ENCODE measurements at regions not wholly inside any gene's neighbourhood (a gene's known extent, or its start where the extent isn't known, plus 50 kb on each side); places are given as distances from the start of the nearest gene placed in this dataset.
"Not testable (repeated sequence)": the region's sequence is repeated elsewhere in the genome, so short reads cannot be mapped to it uniquely, and the experiment has no call there.

- not testable (repeated sequence) for DNase-seq
These were observed 110.6 kb downstream of the RPIA start for GRCh38 chr2:88802026-88802425.

- no peak for DNase-seq
These were observed 115.9 kb downstream of the RPIA start for GRCh38 chr2:88807237-88807962.

GRCh38 chr2:88808083-88808482 is 116.6 kb downstream of the RPIA start:
- DNase-seq, result no peak

- no peak for DNase-seq
These were observed 117.2 kb downstream of the RPIA start for GRCh38 chr2:88808652-88809051.

GRCh38 chr2:88809216-88809615 is 117.7 kb downstream of the RPIA start:
- no peak for DNase-seq

GRCh38 chr2:88810017-88810416 is 118.5 kb downstream of the RPIA start:
- DNase-seq, result no peak

- no peak for DNase-seq
These were observed 119.0 kb downstream of the RPIA start for GRCh38 chr2:88810488-88810887.

- DNase-seq, result no peak
These were observed 119.8 kb downstream of the RPIA start for GRCh38 chr2:88811233-88811632.

GRCh38 chr2:88811681-88812080 is 120.2 kb downstream of the RPIA start:
- no peak for DNase-seq

GRCh38 chr2:88813612-88814011 is 122.1 kb downstream of the RPIA start:
- DNase-seq, result no peak

GRCh38 chr2:88815282-88815681 is 123.8 kb downstream of the RPIA start:
- no peak for DNase-seq

GRCh38 chr2:88815697-88816096 is 124.2 kb downstream of the RPIA start:
- DNase-seq, result no peak

- no peak for DNase-seq
These were observed 126.9 kb downstream of the RPIA start for GRCh38 chr2:88818381-88818780.

- DNase-seq, result no peak
These were observed 133.5 kb downstream of the RPIA start for GRCh38 chr2:88824951-88825350.

GRCh38 chr2:88826399-88826798 is 134.9 kb downstream of the RPIA start:
- no peak for DNase-seq

GRCh38 chr2:88827821-88828220 is 136.3 kb downstream of the RPIA start:
- no peak for DNase-seq

GRCh38 chr2:88828397-88829137 is 137.1 kb downstream of the RPIA start:
- DNase-seq, result no peak

- no peak for DNase-seq
These were observed 138.4 kb downstream of the RPIA start for GRCh38 chr2:88829607-88830463.

- no peak for DNase-seq
These were observed 139.8 kb downstream of the RPIA start for GRCh38 chr2:88831071-88831791.

GRCh38 chr2:88831792-88832248 is 140.3 kb downstream of the RPIA start:
- no peak for DNase-seq

GRCh38 chr2:88832311-88832991 is 141.0 kb downstream of the RPIA start:
- DNase-seq, result no peak

GRCh38 chr2:88832992-88833389 is 141.5 kb downstream of the RPIA start:
- DNase-seq, result no peak
